HCT116 (cell line): ENCODE measurements at regions not wholly inside any gene's neighbourhood (a gene's known extent, or its start where the extent isn't known, plus 50 kb on each side); places are given as distances from the start of the nearest gene placed in this dataset.

Experiments used
- EZH2phosphoT487 ChIP-seq: fragments of 200-600 bp; IDR thresholded peaks from 2 replicates; pipeline ENCODE4 v1.6.1; 2018; ENCODE audit warnings: antibody characterized with exemption, borderline replicate concordance
- POLR2A ChIP-seq: IDR thresholded peaks from 2 replicates; pipeline ENCODE4 v1.7.0; 2011; ENCODE audit warnings: borderline replicate concordance; ENCODE audit not compliant: insufficient read depth, insufficient read length; ENCODE audit errors: extremely low read depth
- POLR2AphosphoS5 ChIP-seq: IDR thresholded peaks from 2 replicates; pipeline ENCODE4 v1.6.1; 2011; ENCODE audit warnings: mild to moderate bottlenecking, low read depth, low read length, moderate library complexity
- SRF ChIP-seq: IDR thresholded peaks from 2 replicates; pipeline ENCODE4 v1.6.1; 2012; ENCODE audit warnings: low read depth
- TF ChIP-seq, protein P1 (sequence below), 3 experiments: fragments of 200-600 bp in 1 of 3; sonication (generic) in 1 of 3; IDR thresholded peaks in 2 of 3; conservative IDR thresholded peaks in 1 of 3; 2 replicates each; pipeline ENCODE4 v1.5.1; 2012 to 2017; ENCODE audit warnings: low read depth in 2 of 3, low read length in 2 of 3, antibody characterized with exemption in 1 of 3, borderline replicate concordance in 1 of 3, control low read depth in 1 of 3, mild to moderate bottlenecking in 1 of 3, mixed read lengths in 1 of 3, mixed run types in 1 of 3, moderate library complexity in 1 of 3; ENCODE audit not compliant: insufficient read depth in 1 of 3
- TF ChIP-seq, protein P2 (sequence below): IDR thresholded peaks from 2 replicates; pipeline ENCODE4 v1.6.1; 2012; ENCODE audit warnings: low read depth

DNA sequence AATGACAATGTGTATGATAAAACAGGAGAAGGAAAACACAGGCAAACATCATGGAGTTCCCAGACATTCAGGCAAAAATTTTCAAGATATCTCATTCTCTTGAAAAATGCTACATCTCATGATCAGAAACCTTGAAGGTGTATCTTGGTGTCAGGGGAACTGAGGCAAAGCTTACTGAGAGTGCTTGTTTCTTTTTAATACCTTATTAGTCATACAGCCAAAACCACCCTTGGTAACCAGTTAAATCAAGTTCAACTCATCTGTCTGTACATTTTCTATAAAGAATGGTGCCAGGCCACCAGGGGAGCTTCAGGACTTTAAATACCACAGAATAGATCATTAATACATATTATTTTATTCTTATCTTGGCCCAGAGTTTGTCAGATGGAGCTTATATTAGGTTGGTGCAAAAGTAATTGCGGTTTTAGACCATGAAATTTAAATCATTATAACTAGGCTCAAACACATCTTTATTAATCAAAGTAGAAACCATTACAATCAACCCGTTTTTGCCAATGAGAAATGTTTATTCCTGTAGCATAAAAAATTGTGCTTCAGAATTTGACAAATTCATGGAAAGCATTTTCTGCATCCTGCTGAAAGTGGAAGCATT lies 1036.0 kb downstream of the AMY1C start:
- TF ChIP-seq, protein P1, sequence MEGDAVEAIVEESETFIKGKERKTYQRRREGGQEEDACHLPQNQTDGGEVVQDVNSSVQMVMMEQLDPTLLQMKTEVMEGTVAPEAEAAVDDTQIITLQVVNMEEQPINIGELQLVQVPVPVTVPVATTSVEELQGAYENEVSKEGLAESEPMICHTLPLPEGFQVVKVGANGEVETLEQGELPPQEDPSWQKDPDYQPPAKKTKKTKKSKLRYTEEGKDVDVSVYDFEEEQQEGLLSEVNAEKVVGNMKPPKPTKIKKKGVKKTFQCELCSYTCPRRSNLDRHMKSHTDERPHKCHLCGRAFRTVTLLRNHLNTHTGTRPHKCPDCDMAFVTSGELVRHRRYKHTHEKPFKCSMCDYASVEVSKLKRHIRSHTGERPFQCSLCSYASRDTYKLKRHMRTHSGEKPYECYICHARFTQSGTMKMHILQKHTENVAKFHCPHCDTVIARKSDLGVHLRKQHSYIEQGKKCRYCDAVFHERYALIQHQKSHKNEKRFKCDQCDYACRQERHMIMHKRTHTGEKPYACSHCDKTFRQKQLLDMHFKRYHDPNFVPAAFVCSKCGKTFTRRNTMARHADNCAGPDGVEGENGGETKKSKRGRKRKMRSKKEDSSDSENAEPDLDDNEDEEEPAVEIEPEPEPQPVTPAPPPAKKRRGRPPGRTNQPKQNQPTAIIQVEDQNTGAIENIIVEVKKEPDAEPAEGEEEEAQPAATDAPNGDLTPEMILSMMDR (IDR thresholded peaks at IDR 0.05 in 2 of 3, conservative IDR thresholded peaks at IDR 0.05 in 1 of 3; ENCODE audit: borderline replicate concordance in 1 of 3, insufficient read depth in 1 of 3, low read depth in 2 of 3, low read length in 2 of 3) = no peak
- TF ChIP-seq, protein P2, sequence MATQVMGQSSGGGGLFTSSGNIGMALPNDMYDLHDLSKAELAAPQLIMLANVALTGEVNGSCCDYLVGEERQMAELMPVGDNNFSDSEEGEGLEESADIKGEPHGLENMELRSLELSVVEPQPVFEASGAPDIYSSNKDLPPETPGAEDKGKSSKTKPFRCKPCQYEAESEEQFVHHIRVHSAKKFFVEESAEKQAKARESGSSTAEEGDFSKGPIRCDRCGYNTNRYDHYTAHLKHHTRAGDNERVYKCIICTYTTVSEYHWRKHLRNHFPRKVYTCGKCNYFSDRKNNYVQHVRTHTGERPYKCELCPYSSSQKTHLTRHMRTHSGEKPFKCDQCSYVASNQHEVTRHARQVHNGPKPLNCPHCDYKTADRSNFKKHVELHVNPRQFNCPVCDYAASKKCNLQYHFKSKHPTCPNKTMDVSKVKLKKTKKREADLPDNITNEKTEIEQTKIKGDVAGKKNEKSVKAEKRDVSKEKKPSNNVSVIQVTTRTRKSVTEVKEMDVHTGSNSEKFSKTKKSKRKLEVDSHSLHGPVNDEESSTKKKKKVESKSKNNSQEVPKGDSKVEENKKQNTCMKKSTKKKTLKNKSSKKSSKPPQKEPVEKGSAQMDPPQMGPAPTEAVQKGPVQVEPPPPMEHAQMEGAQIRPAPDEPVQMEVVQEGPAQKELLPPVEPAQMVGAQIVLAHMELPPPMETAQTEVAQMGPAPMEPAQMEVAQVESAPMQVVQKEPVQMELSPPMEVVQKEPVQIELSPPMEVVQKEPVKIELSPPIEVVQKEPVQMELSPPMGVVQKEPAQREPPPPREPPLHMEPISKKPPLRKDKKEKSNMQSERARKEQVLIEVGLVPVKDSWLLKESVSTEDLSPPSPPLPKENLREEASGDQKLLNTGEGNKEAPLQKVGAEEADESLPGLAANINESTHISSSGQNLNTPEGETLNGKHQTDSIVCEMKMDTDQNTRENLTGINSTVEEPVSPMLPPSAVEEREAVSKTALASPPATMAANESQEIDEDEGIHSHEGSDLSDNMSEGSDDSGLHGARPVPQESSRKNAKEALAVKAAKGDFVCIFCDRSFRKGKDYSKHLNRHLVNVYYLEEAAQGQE = no peak
- TF ChIP-seq SRF (no peak), POLR2A (no peak), EZH2phosphoT487 (no peak), POLR2AphosphoS5 (no peak)
